ENCODE measurements at regions not wholly inside any gene's neighbourhood (a gene's known extent, or its start where the extent isn't known, plus 50 kb on each side); places are given as distances from the start of the nearest gene placed in this dataset.

DNA sequence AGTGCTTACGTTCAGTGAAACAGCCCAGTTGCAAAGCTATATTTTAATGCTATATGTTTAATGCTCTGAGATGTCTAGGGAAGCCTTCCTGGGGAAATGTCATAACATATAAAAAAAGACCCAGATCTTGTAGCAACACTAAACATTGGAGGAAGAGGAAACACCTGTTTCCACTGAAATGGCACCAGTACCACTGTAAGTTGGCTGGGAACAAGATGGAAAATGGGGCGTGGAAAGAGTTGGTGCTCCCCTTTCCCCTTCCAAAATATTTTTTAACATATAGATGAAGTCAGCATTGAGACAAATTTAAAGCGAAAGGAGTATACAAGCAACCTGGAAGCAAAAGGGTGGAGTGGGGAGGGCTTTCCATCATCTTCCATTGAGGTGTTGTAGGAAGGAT lies 289.9 kb upstream of the COL8A1 start:
- no peak for TF ChIP-seq CTCF (IDR thresholded peaks at IDR 0.05; ENCODE audit: poor library complexity, severe bottlenecking)
- no peak for TF ChIP-seq POLR2AphosphoS5 (IDR thresholded peaks at IDR 0.05)
- no peak for TF ChIP-seq RAD21 (conservative IDR thresholded peaks at IDR 0.05)
- TF ChIP-seq EZH2 (IDR thresholded peaks at IDR 0.05; ENCODE audit: borderline replicate concordance, insufficient read depth, low read length, poor library complexity, severe bottlenecking): no peak
- no peak for TF ChIP-seq EP300 (conservative IDR thresholded peaks at IDR 0.05; ENCODE audit: poor library complexity, severe bottlenecking)
- no peak for TF ChIP-seq TAF1 (IDR thresholded peaks at IDR 0.05; ENCODE audit: low read depth)

Data from neural cell (in vitro differentiated cells).